ENCODE measurements at regions not wholly inside any gene's neighbourhood (a gene's known extent, or its start where the extent isn't known, plus 50 kb on each side); places are given as distances from the start of the nearest gene placed in this dataset.

DNA sequence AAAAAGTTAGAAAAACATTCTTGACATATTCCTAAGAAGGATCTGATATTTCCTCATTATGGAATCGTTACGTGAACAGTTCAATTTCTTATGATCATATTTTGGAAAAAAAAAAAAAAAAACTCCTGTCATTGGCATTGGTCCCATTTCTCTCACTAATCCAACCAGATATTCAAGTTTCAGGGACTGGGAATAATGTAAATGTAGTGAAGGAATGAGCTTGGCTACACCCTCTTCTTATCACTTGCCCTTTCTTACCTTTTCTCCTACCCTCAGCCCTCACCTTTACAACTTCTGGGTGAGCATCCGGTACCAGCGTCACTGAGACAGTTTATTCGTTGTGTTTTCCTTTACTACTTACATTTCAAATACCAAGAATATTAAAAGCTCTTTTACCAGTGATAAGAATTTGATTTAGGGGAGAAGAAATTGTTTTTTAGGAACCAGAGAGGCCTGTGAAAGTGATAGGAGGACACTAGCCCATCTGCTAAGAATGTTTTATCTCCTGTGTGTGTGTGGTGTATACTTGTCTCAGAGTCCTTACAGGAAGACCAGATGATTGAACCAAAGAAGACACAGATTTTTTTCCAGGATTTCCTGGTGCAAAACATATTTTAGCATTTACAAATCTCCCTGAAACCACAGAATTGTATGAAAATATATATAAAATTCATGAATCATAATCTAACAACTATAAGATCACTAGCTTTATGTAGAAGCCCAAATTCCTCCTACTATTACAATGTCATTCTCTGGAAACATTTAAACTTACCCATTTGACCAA is 946.7 kb downstream of the ZPLD1 start:
- H3K27ac Mint-ChIP-seq, result no peak overlapping the region
- ChIA-PET CTCF (interaction anchor here (0.6 kb wide), 1 partner anchor 22 kb away, joined by 3 read pairs; no protein-coding TSS in a partner anchor), POLR2A (no interaction called here)
- no peak for ATAC-seq (ENCODE audit: low read depth)
- H3K4me1 Mint-ChIP-seq, result no peaks in the 10 kb centered on the region
- intact Hi-C loops (cut with micrococcal nuclease), result no loop called here
- TF ChIP-seq CTCF (IDR thresholded peaks at IDR 0.05), result no peak
- DNase-seq, result no peak
- H3K36me3 Mint-ChIP-seq (ENCODE audit: low read depth), result no peaks in the 10 kb centered on the region
- H3K27me3 Mint-ChIP-seq, result no peaks in the 10 kb centered on the region
- no peaks in the 10 kb centered on the region for H3K9me3 Mint-ChIP-seq
- H3K4me3 Mint-ChIP-seq, result no peak overlapping the region

DNA sequence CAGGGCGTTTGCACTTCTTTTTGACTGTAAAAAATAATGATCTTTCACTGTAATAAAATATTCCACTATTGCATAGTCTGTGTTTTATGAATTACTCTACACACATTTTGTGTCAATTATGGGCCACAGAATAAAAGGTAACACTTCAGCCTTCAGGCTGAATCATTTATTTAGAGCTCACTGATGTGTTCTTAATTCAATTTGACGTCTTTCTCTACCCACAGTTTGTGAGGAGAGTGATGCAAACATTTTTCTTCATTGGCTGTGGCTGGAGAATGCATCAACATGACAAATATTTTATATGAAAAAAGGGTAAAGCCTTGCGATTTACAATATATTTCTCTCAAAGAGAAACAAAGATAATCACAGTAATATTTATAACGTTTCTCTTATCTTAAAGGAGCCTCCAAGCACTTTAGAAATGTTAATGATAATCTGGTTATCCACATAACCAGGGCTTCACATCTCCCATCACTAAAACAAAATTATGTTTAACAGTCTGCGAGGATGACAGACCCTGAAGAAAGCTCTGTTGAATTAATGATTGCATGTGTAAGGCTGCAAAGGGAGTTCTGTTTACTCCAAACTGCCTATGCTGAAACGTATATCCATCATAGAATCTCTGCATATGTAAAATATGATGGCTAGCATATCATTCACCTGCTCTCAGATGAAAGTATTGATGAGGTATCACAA is 951.3 kb downstream of the ZPLD1 start:
- Mint-ChIP-seq H3K27ac (no peak overlapping the region), H3K4me1 (no peaks in the 10 kb centered on the region), H3K9me3 (no peaks in the 10 kb centered on the region), H3K36me3 (ENCODE audit: low read depth) (no peaks in the 10 kb centered on the region), H3K4me3 (no peak overlapping the region), H3K27me3 (no peaks in the 10 kb centered on the region)
- ChIA-PET POLR2A (no interaction called here), CTCF (no interaction called here)
- intact Hi-C loops (cut with micrococcal nuclease), result no loop called here
- ATAC-seq (ENCODE audit: low read depth) (no peak), DNase-seq (no peak)
- no peak for TF ChIP-seq CTCF (IDR thresholded peaks at IDR 0.05)

DNA sequence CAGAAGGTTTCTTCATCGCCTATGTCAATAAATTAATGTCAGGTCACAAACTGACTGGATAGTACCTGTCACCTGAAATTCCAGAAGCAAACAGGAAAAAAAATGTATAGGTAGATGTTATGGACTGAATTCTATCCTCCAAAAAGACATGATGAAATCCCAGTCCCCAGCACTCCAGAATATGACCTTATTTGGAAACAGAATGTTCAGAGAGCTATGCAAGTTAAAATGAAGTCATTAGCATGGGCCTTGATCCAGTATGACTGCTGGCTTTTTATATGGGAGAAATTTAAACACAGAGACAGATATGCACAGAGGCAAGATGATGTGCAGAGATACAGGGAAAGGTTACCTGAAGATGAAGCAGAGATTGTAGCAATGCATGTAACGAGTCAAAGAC is 953.4 kb downstream of the ZPLD1 start:
- CTCF ChIA-PET, result no interaction called here
- Mint-ChIP-seq H3K27me3 (no peaks in the 10 kb centered on the region), H3K9me3 (no peaks in the 10 kb centered on the region), H3K27ac (no peak overlapping the region), H3K4me3 (no peak overlapping the region), H3K4me1 (no peaks in the 10 kb centered on the region), H3K36me3 (ENCODE audit: low read depth) (no peaks in the 10 kb centered on the region)
- TF ChIP-seq CTCF (IDR thresholded peaks at IDR 0.05), result no peak
- ATAC-seq (ENCODE audit: low read depth) (no peak), DNase-seq (no peak)
- POLR2A ChIA-PET, result no interaction called here
- intact Hi-C loops (cut with micrococcal nuclease), result no loop called here

GRCh38 chr3:103389356-103389755 is 954.5 kb downstream of the ZPLD1 start:
- H3K27ac Mint-ChIP-seq, result no peak overlapping the region
- no peaks in the 10 kb centered on the region for H3K27me3 Mint-ChIP-seq
- H3K4me1 Mint-ChIP-seq, result no peaks in the 10 kb centered on the region
- ATAC-seq (ENCODE audit: low read depth), result no peak
- CTCF ChIA-PET, result no interaction called here
- no peak for DNase-seq
- intact Hi-C loops (cut with micrococcal nuclease), result no loop called here
- H3K36me3 Mint-ChIP-seq (ENCODE audit: low read depth), result no peaks in the 10 kb centered on the region
- no peak for TF ChIP-seq CTCF (IDR thresholded peaks at IDR 0.05)
- no peak overlapping the region for H3K4me3 Mint-ChIP-seq
- no peaks in the 10 kb centered on the region for H3K9me3 Mint-ChIP-seq
- POLR2A ChIA-PET, result no interaction called here

DNA sequence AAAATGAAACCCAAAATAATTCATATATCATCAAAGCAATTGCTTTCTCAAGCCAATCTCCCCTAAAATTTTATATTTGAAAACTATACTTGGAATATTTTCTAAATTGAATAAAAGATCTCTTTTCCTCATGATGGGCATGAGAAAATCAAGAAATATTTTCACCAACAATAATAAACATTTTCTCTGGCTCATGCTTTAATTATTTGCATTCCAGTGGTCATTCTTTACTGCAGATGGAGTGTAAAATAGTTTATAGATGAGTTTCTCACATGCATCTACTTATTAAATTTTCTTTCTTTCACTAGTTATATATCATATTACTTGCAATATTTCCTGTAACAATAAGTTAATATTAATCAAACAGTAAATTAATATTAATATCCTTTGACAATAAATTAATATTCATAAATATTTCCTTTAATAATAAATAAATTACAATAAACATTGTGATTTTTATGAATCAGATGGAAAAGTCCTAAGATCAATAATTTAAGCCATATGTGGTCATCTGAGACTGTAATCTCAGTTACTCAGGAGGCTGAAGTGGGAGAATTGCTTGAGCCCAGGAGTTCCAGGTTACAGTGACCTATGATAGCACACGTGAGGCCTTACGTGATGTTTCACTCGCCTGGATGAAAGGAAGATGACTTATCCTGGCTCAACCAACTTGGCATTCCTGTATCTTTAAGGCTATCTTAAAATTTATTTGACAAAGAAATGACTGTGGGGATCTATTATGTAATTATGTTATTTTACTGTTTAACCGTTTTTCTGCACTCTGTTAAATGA is 958.8 kb downstream of the ZPLD1 start:
- Mint-ChIP-seq H3K9me3 (no peaks in the 10 kb centered on the region), H3K36me3 (ENCODE audit: low read depth) (no peaks in the 10 kb centered on the region), H3K27me3 (no peaks in the 10 kb centered on the region), H3K27ac (no peak overlapping the region), H3K4me1 (no peaks in the 10 kb centered on the region), H3K4me3 (no peak overlapping the region)
- DNase-seq (no peak), ATAC-seq (ENCODE audit: low read depth) (no peak)
- ChIA-PET POLR2A (no interaction called here), CTCF (no interaction called here)
- intact Hi-C loops (cut with micrococcal nuclease), result no loop called here
- no peak for TF ChIP-seq CTCF (IDR thresholded peaks at IDR 0.05)
